Gastrocnemius medialis (tissue), 4 donors: ENCODE measurements at regions not wholly inside any gene's neighbourhood (a gene's known extent, or its start where the extent isn't known, plus 50 kb on each side); places are given as distances from the start of the nearest gene placed in this dataset.

Source experiments
- ATAC-seq, 2 donors: fragments of 150-250 bp; one replicate each; pipeline ENCODE4 v1.9.1; 2016
- DNase-seq, 2 donors: peaks; one replicate each; pipeline ENCODE4 v3.0.0-alpha.2; 2019
- H3K27ac ChIP-seq, 4 donors: fragments of 200-600 bp; sonication (generic); 1 replicate in 1 of 4; 2 replicates in 3 of 4; pipeline ENCODE4 v1.5.1; 2016 to 2018; ENCODE audit warnings: mild to moderate bottlenecking in 2 of 4, moderate library complexity in 1 of 4
- H3K27me3 ChIP-seq, 3 donors: fragments of 200-600 bp; sonication (generic) in 2 of 3; 1 replicate in 1 of 3; 2 replicates in 2 of 3; pipeline versions ENCODE4 v1.5.1 to v1.6.0; 2016 to 2019; ENCODE audit warnings: mild to moderate bottlenecking in 1 of 3, moderate library complexity in 1 of 3
- H3K36me3 ChIP-seq, 2 donors: fragments of 200-600 bp; sonication (generic) in 1 of 2; one replicate each; pipeline ENCODE4 v1.5.1; 2017 to 2018
- H3K4me1 ChIP-seq, 2 donors: fragments of 200-600 bp; sonication (generic) in 1 of 2; one replicate each; pipeline ENCODE4 v1.5.1; 2016 to 2017; ENCODE audit warnings: mild to moderate bottlenecking in 2 of 2
- H3K4me3 ChIP-seq, 4 donors: fragments of 200-600 bp; sonication (generic) in 3 of 4; 1 replicate in 1 of 4; 2 replicates in 3 of 4; pipeline ENCODE4 v1.5.1; 2016 to 2019; ENCODE audit warnings: mild to moderate bottlenecking in 2 of 4
- H3K9me3 ChIP-seq, 3 donors: fragments of 200-600 bp; sonication (generic) in 2 of 3; 1 replicate in 1 of 3; 2 replicates in 2 of 3; pipeline ENCODE4 v1.5.1; 2016 to 2019
- CTCF ChIP-seq, 5 experiments: fragments of 450-650 bp in 3 of 5; fragments of 200-600 bp in 2 of 5; sonication (generic) in 2 of 5; IDR thresholded peaks in 4 of 5; conservative IDR thresholded peaks in 1 of 5; 1 replicate in 4 of 5; 2 replicates in 1 of 5; pipeline ENCODE4 v1.5.1; 2016 to 2019; ENCODE audit warnings: antibody characterized with exemption in 5 of 5, mild to moderate bottlenecking in 3 of 5, moderate library complexity in 3 of 5
- POLR2A ChIP-seq, 2 donors: fragments of 450-650 bp; IDR thresholded peaks; one replicate each; pipeline ENCODE4 v1.6.1; 2017; ENCODE audit warnings: antibody characterized with exemption in 2 of 2, mild to moderate bottlenecking in 2 of 2, moderate library complexity in 2 of 2
- in situ Hi-C, 4 donors: fragments of 200-750 bp; cut with MboI; loops; one replicate each; pipeline versions ENCODE4 v1.15.0 to v1.8.0; 2017; ENCODE audit warnings: low sequenced_read_pairs in 4 of 4
- intact Hi-C: fragments of 100-400 bp; cut with DNase I; formaldehyde crosslinking; loops from one replicate; pipeline ENCODE4 v1.15.1; 2023; ENCODE audit warnings: low total_unique reads

GRCh38 chr20:18991012-18991411 is 177.4 kb downstream of the SCP2D1 start:
- no peak overlapping the region for H3K4me3 ChIP-seq
- H3K4me1 ChIP-seq = no peaks in the 10 kb centered on the region
- no peaks in the 10 kb centered on the region for H3K36me3 ChIP-seq
- DNase-seq = no peak
- no peak for ATAC-seq
- TF ChIP-seq POLR2A (IDR thresholded peaks at IDR 0.05) (no peak), CTCF (IDR thresholded peaks at IDR 0.05 in 4 of 5, conservative IDR thresholded peaks at IDR 0.05 in 1 of 5) (no peak)
- in situ Hi-C loops (no loop called here), intact Hi-C loops (no loop called here)
- no peaks in the 10 kb centered on the region for H3K9me3 ChIP-seq
- H3K27me3 ChIP-seq = no peaks in the 10 kb centered on the region
- H3K27ac ChIP-seq = no peak overlapping the region

DNA sequence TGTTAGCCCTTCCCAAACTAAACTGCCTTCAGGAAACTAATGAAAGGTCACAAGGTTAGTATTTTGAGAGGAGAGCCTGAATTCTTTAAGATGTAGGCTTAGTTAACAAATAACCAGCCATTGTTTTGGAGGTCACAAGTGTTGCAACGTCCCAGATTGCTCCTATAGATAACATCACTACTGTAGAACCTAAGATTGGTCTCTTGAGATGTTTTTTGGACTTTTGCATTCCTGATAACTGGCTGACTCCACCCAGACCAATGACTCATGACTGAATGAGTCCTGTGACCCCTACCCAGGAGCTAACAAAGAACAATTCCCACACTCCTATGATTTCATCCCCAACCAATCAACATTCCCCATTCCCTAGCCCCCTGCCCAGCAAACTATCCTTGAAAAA is 178.8 kb downstream of the SCP2D1 start:
- no peak for ATAC-seq
- intact Hi-C loops = no loop called here
- Histone ChIP-seq H3K4me1 (no peaks in the 10 kb centered on the region), H3K36me3 (no peaks in the 10 kb centered on the region), H3K27me3 (no peaks in the 10 kb centered on the region), H3K27ac (no peak overlapping the region), H3K9me3 (no peaks in the 10 kb centered on the region), H3K4me3 (no peak overlapping the region)
- DNase-seq = no peak
- in situ Hi-C loops = no loop called here
- TF ChIP-seq POLR2A (IDR thresholded peaks at IDR 0.05) (no peak), CTCF (IDR thresholded peaks at IDR 0.05 in 4 of 5, conservative IDR thresholded peaks at IDR 0.05 in 1 of 5) (no peak)

- no peak overlapping the region for H3K4me3 ChIP-seq
- intact Hi-C loops (no loop called here), in situ Hi-C loops (no loop called here)
- H3K4me1 ChIP-seq = no peaks in the 10 kb centered on the region
- no peaks in the 10 kb centered on the region for H3K9me3 ChIP-seq
- H3K27me3 ChIP-seq = no peaks in the 10 kb centered on the region
- TF ChIP-seq CTCF (IDR thresholded peaks at IDR 0.05 in 4 of 5, conservative IDR thresholded peaks at IDR 0.05 in 1 of 5) = no peak
- TF ChIP-seq POLR2A (IDR thresholded peaks at IDR 0.05) = no peak
- no peak for DNase-seq
- no peaks in the 10 kb centered on the region for H3K36me3 ChIP-seq
- ATAC-seq = no peak
- H3K27ac ChIP-seq = no peak overlapping the region
Measured at GRCh38 chr20:18995455-18995854, 181.9 kb downstream of the SCP2D1 start.

- in situ Hi-C loops = no loop called here
- DNase-seq (no peak), ATAC-seq (no peak)
- Histone ChIP-seq H3K27me3 (no peaks in the 10 kb centered on the region), H3K4me1 (no peaks in the 10 kb centered on the region), H3K9me3 (no peaks in the 10 kb centered on the region), H3K36me3 (no peaks in the 10 kb centered on the region), H3K27ac (no peak overlapping the region), H3K4me3 (no peak overlapping the region)
- TF ChIP-seq POLR2A (IDR thresholded peaks at IDR 0.05) (no peak), CTCF (IDR thresholded peaks at IDR 0.05 in 4 of 5, conservative IDR thresholded peaks at IDR 0.05 in 1 of 5) (no peak)
- intact Hi-C loops = no loop called here
Measured at GRCh38 chr20:18999086-18999485, 185.5 kb downstream of the SCP2D1 start.

GRCh38 chr20:19000078-19000477 is 186.5 kb downstream of the SCP2D1 start:
- in situ Hi-C loops = no loop called here

More at GRCh38 chr20:19000078-19000477, 186.5 kb downstream of the SCP2D1 start:
- Histone ChIP-seq H3K4me3 (no peak overlapping the region), H3K9me3 (no peaks in the 10 kb centered on the region), H3K27ac (no peak overlapping the region), H3K27me3 (no peaks in the 10 kb centered on the region), H3K36me3 (no peaks in the 10 kb centered on the region), H3K4me1 (no peaks in the 10 kb centered on the region)
- TF ChIP-seq POLR2A (IDR thresholded peaks at IDR 0.05) (no peak), CTCF (IDR thresholded peaks at IDR 0.05 in 4 of 5, conservative IDR thresholded peaks at IDR 0.05 in 1 of 5) (no peak)
- ATAC-seq = no peak
- DNase-seq = no peak
- intact Hi-C loops = no loop called here
